HT1080 (cell line): ENCODE measurements at regions not wholly inside any gene's neighbourhood (a gene's known extent, or its start where the extent isn't known, plus 50 kb on each side); places are given as distances from the start of the nearest gene placed in this dataset.
"Not testable (repeated sequence)": the region's sequence is repeated elsewhere in the genome, so short reads cannot be mapped to it uniquely, and the experiment has no call there.

Source experiments
- DNase-seq: peaks from one replicate; pipeline ENCODE4 v3.0.0-alpha.2; 2015; ENCODE audit warnings: low read depth

DNA sequence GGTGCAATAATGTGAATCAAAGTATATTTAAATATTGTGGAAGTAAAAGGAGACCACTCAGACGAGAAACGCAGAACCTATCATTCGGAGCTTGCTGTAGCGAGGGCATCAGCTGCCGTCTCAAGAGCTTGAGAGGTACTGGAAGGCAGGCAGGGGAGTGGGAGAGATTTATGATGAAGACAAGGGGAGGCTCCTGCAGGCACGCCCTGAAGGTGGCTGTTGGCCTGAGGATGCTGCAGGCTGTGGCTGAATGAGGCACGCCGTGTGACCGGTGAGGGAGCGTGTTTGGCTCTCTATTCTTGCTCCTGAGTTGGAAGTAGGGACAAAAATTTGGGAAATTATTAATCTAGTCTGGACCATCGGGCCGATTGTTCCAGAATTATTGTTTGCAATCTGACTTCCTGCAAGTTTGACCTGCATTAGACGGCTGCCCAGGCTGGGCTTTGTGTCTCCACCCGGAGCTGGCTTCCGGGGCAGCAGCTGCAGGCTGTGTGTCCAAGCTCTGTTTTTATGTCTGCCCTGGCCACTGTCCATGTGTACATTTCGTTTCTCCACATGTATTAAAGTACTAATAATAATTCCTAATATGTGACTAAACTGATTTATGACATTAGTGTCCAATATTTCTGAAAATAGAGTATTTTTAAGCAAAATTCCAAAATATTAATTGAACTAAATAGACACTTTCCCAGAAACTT is 91.1 kb upstream of the ANKRD10 start:
- no peak for DNase-seq

DNA sequence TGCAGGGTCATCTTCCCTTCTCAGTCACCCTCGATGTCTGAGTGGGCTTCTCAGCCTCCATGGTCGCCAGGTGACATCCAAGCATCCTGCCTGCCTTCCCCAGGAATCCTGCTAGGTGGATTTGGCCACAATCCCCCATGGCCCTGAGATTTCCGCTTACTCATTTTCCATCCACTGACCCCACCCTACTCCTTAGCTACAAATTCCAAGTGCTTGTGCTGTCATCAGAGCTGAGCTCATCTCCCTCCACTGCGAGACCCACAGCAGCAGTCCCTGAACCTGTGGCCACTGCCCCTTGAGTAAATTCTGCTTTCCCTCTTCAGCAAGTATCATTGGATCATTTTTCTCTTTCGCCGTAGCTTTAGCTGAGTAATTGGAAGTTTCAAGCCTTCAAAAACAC is 90.5 kb upstream of the ANKRD10 start:
- peak; percentile 73 for DNase-seq

DNA sequence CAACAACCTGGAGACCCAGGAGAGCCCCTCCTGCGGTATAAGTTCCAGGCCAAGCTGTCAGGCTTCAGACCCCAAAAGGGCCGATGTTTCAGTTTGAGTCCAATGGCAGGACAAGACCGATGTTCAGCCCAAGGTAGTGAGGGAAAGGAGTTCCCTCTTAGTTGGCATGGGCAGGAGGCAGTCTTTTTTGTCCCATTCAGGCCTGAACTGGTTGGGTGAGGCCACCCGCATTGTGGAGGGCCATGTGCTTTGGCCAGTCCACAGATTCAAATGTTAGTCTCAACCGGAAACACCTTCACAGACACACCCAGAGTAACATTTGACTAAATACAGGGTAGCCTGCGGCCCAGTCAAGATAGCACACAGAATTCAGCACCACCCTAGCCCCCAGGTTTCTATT is 89.6 kb upstream of the ANKRD10 start:
- no peak for DNase-seq

DNA sequence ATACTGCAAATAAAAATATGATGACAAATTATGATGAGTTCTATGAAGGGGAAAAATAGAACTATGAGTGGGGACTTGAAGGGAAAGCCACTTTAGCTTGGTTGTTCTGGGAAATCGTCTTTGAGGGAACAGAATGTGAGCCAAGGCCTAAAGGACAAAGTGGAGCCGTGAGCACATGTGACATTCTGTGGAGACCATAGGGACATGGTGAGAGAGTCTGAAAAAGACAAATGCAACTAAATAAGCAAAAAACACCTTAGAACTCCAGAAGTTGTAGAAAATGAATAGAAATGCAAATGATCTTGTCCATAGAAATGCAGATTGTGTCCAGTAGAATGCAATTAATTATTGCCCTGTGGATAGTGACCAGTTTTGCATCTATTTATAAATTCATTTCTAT is 86.8 kb upstream of the ANKRD10 start:
- no peak for DNase-seq

DNA sequence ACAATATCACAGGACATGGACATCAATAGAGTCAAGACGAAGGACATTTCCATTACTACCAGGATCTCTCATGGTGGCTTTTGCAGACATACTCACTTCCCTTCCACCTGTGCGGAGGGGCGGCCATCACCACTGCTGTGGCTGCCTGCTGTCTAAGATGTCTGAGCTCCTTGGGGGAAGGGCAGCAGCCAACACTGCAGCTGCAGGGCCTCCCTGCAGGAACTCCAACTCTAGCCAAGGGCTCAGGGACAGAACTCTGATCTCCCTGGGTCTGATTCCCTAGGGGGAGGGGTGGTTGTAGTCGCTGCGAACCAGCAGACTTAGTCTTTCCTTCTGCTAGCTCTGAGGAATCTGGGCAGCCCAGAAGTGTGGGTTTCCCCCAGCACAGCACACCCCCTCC is 78.9 kb upstream of the ANKRD10 start:
- no peak for DNase-seq

DNA sequence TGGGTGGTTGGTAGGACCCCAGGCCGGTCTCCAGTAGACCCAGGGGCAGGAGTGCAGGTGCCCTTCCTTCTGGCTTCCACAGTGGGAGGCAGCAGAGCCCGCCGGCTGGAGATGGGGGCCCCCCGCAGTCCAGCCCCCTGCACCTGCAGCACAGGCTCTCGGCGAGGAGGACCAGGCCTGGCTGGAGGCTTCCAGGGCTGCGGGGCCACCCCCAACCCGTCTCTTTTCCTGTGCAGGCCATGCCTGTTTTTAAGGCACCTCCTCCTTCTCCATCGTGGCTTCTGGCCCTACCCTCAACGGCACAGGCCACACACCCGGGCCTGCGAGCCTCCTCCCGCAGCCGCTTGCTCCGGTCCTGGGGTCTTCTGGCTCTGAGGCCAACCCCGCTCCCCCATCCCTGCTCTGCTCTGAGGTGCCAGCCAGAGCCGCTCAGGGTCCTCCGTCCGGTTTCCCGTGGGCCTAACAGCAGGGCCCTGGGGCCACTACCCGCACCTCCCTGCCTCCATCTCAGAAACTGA is 77.2 kb upstream of the ANKRD10 start:
- DNase-seq: no peak

DNA sequence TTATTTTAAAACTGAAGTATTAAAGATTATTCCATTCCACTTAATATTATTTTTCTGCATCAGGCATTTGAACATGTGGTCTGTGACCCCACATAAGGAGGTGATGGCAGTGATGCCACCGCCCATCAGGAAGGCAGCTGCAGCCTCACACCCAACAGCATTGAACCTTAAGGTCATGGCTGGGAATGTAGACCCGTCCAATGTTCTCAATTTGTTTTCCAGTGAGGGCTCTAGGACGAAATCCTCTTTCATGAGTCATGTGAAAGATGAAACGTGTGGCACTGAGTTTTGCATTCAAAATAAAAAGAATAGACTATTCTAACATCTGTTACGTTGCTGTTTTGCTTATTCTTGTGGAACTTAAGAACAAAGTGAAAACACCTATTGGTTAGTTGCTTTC is 74.5 kb upstream of the ANKRD10 start:
- no peak for DNase-seq

DNA sequence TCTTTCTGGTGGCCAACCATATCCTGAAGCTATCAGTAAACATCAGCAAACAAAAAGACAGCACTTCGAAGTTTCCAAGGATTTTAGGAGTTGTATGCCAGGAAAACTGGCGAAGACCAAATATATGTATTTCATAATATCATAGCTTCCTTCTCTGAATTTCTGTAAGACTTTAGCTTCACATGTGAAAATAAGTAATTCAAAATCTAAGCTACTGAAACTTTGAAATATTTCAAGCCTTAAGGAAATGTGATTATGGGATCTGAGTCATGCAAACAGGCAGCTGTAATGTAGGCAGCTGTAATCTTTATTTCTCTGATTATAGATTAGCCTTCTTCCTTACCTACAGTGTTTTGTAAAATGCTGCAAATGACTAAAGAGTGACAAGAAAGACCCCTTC is 70.7 kb upstream of the ANKRD10 start:
- DNase-seq: no peak

DNA sequence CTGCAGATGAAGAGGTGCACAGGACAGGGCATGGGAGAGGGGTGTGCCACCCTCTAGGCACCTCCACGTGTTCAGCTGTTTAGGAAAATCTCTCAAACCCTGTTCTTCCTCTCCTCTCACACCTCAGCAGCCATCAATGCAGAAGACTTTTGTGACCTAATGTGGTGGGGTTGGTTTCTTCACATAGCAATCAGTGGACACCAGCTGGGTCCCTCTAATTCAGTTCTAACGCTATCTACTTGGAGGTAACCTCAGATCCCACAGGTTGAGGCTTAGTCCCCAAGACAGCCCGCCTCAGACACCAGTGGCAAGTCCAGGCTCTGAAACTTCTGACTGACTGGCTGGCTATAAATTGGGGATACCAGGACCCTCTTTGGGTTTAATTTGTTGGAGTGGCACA is 69.9 kb upstream of the ANKRD10 start:
- DNase-seq: no peak

DNA sequence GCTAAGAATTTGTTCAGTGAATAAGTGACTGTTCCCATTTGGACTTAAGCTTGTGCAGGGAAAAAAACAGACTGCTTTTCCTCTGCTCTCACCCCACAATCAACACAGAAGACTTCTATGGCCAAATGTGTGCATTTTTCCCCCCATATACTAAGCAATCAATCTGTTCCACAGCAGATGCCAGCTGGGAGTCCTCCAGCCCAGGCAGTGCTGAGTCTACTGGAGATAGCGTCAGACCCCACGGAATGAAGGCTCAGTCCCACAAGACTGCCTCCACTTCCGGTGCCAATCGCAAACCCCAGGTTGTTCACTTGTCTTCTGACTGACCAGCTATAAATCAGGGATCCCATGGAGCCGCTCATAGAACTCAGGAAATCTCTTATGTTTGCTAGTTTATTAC is 69.5 kb upstream of the ANKRD10 start:
- no peak for DNase-seq

DNA sequence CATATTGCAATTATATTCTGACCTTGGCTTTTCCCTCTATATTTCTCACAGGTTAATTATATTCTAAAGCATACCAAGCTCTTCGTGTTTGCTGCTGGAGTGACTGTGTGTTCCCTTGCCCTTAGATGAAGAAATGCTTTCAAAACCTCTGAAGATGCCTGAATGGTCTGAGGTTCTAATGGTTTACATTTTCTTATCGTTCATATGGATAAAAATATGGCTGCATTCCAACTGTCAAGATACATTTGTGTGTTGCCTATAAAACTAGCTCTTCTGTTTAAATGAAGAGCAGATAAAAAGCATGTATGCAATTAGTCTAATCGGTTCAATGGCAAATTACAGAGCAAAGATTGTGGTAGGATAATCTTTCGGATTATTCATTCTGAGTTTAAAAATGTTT is 68.4 kb upstream of the ANKRD10 start:
- no peak for DNase-seq

DNA sequence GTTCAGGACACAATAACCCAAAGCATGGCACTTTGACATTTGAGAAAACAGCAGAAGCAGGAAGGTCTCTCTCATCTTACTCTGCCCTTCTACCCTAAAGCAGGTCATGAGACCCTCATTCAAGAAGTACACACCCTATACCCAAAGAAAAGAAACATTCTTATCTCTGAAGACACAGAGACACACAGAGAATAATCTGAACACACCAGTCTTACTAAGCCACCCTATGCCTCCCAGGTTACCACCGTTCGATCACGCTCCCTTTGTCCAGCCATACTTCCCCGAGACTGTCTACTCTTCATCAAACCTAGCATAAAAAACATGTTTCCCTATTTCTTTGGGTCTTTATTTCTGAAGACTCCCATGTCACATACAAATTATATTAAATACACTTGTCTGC is 66.5 kb upstream of the ANKRD10 start:
- no peak for DNase-seq

DNA sequence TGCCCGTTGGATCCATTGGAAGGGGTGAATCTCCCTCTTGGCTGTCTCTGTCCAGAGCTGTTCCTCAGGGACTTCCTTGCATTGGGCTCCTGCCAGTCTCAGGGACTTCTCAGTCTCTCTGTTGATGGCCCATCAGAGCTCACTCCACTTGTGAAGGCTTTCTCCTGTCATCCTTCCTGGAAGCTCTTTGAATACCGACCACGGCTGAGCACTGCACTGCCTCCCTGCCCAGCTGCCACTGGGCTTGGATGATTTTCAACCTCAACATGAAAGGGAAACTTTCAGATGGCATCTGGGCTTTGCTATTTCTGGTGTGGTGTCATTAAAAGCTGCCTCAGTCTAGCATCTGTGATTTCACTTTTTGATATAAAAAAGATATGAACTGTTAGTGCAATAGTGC is 66.1 kb upstream of the ANKRD10 start:
- DNase-seq: no peak

DNA sequence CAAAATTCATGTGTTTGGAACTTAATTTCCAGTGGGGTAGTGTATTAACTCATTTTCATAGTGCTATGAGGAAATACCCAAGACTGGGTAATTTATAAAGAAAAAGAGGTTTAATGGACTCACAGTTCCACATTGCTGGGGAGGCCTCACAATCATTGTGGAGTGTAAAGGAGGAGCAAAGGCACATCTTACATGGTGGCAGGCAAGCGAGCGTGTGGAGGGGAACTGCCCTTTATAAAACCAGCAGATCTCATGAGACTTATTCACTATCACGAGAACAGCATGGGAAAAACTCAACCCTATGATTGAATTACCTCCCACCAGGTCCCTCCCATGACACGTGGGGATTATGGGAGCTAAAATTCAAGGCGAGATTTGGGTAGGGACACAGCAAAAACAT is 64.3 kb upstream of the ANKRD10 start:
- DNase-seq: not testable (repeated sequence)

DNA sequence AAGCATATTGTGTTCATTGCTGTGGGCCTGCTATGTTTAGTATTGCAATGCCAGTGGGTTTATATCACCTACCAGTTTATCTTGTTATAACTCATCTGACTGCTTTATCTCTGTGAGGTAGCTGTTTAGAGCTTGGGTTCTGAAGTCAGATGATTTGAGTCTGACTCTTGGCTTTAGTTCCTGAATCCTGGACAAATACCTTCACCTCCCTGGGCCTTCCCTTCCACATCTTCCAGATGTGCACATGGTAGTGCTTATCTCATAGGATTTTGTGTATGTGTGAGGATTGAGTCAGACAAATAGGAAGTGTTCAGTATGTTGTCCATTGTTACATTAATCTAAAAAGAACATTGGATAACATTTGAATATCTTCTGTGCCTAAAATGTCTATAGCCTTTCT is 63.5 kb upstream of the ANKRD10 start:
- no peak for DNase-seq

DNA sequence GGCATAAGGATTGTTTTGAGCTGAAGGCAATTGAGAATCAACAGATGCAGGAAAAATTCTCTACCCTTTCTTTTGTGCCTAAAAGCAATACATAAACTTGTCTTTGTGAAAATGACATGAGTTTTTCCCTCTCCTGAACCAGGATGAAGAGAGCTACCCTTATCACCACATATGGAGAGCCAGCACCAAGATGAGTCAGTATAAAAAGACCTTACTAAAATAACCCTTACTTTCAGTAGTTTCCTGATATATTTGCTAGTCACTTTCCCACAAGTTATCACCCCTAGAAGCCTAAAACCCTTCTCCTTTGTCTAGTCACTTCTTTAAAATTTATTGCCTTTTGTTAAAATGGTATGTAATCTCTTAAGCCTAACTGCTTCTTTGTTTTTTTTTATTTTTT is 61.9 kb upstream of the ANKRD10 start:
- no peak for DNase-seq

DNA sequence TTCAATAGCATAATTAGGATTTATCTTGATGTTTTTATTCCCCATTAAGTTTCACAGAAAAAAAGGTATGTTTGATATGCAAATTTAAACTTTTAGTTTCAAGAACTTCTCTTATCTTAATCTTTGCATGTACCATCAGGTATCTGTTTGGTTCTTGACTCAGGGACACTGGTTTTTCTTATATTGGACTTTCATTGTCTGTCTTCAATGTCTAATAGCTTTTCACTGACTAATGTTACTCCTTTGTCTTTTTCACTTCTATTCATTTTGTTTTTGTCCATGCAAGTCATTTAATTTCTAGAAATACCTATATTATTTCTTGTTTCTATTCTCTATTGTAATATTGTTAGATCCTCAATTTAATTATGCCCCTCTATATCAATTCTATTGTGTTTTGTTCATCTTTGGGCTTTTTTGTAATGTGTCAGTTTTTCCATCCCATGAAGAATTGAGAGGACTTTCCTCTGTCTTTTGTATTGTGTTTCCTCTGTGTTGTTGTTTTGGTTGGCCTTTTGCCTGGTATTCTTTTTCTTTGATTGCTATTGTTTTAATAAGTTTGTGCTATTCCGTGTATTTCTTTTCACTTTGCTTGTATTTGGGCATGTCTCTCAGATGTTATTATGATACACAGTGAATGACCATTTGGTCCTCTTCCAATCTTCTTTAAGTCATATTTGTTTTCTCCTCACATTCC is 58.3 kb upstream of the ANKRD10 start:
- no peak for DNase-seq

DNA sequence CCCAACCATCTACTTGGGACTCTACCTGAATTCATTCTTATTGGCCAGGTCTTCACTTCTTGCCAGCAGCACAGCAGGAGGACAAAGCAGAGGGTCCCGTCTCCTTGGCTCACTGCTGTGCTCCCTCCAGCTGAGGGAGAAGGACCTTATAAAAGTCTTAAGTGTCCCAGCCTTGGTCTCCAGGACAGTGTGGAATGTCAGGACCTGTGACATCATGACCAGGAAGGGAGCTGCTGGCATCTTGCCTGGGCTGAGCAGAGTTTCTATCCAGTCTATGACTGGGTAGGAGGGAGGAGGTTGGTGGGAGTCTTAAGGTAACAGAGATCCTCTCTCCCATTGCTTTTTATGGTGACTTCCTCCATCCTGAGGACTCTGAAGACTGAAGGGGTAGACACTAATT is 56.6 kb upstream of the ANKRD10 start:
- DNase-seq: no peak

DNA sequence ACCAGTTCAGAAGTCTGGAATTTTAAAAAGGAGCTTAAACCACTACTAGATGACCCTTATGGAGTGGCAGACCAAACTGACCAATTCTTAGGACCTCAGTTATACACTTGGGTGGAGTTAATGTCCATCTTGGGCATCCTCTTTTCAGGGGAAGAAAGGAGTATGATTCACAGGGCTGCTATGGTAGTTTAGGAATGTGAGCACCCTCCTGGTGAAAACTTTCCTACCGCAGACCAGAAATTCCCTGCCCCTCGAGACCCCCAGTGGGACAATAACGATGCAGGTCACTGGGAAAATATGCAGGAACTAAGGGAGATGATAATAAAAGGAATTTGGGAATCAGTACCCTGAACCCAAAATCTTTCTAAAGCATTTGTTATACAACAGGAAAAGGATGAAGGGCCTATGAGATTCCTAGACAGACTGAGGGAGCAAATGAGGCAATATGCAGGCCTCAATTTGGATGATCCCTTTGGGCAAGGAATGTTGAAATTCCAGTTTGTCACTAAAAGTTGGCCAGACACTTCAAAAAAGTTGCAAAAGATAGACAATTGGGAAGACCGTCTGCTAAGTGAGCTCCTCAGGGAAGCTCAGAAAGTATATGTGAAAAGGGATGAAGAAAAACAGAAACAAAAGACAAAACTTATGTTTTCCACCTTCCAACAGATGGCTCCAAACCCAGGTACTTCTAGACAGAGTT is 52.4 kb upstream of the ANKRD10 start:
- peak; percentile 60 for DNase-seq

DNA sequence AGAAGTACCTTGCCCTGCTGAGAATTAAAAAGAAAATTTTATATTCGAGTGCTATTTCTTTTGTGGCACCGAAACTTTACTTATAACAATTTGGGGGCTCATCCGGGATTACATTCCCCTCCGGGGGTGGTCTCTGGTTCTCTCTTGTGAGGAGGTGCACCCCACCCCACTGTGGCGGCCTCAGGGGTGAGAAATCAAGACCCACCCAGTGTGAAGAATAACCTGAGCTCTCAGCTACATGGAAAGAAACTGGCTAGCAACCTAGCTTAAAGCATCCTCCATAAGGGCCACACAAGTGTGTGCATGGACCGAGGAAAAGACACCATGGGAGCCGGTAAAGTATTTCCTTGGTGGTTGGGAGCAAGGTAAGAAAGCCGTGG is 50.9 kb upstream of the ANKRD10 start:
- DNase-seq: no peak

DNA sequence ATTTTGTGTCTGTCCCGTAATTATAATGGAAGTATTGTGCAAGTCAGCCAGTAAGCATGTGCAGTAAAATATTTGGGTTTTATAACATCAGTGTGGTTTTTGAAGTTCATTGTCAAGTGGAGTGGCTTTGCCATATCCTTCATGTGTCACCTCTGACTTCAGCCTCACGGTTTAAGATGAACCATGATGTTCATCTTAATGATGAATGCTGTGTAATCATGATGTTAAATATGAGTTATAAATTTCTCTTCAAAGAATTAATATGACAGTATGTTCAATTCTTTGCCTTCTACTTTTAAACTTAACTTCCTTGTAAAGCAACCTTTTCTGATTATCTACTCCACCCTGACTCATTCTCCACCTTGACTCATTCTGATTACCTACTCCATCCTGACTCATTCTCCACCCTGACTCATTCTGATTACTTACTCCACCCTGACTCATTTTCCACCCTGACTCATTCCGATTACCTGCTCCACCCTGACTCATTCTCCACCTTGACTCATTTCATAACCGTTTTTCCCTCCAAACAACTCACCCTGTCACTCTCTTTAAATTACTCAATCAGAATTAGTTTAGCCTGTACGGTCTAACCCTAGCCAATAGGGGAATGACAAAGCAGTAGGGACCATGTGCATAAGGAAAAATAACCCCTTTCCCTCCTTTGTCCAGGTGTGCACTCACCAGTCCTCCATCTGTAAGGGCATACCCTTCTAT is 50.3 kb upstream of the ANKRD10 start:
- peak; percentile 98 for DNase-seq
